ENCODE measurements at regions not wholly inside any gene's neighbourhood (a gene's known extent, or its start where the extent isn't known, plus 50 kb on each side); places are given as distances from the start of the nearest gene placed in this dataset.

- TF ChIP-seq ZFP41 (tag by site-specific recombination; IDR thresholded peaks at IDR 0.05; ENCODE audit: borderline replicate concordance) (no peak), CTCF (tag by site-specific recombination; IDR thresholded peaks at IDR 0.05) (no peak), SP2 (tag by site-specific recombination; IDR thresholded peaks at IDR 0.05) (no peak), ZNF654 (tag by site-specific recombination; IDR thresholded peaks at IDR 0.05; ENCODE audit: low read depth) (no peak), ZNF174 (tag by site-specific recombination; IDR thresholded peaks at IDR 0.05) (no peak), ZFP37 (tag by site-specific recombination; IDR thresholded peaks at IDR 0.05) (no peak), PRDM6 (tag by site-specific recombination; IDR thresholded peaks at IDR 0.05) (no peak), ZBTB44 (tag by site-specific recombination; IDR thresholded peaks at IDR 0.05) (no peak), ZBTB17 (tag by site-specific recombination; IDR thresholded peaks at IDR 0.05) (no peak), ZNF449 (tag by site-specific recombination; IDR thresholded peaks at IDR 0.05) (no peak)
Observed at GRCh38 chr20:60359010-60359409, 400.8 kb downstream of the CDH26 start.

All from HEK293 (cell line).